ENCODE measurements at regions not wholly inside any gene's neighbourhood (a gene's known extent, or its start where the extent isn't known, plus 50 kb on each side); places are given as distances from the start of the nearest gene placed in this dataset.

DNA sequence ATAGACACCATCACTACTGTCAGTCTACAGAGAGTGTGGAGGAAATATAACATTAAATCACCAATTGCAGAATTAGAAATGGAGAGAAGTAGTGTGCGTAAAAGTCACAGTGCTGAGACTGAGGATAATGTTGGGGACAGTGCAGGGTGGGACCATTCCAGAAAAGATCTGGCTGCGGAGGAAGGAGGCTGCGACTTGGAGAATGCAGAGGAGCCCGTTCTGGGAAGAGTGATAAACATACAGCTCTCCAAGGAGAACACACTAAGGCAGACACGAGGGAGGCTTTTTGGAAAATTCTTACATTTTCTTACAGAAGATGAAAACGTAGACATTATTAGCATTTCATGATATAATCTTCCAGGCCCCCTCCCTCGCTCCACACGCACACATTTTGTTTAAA lies 337.8 kb downstream of the IRS2 start:
- TF ChIP-seq ZNF626 (tag by site-specific recombination; IDR thresholded peaks at IDR 0.05) (no peak), ZNF16 (tag by site-specific recombination; IDR thresholded peaks at IDR 0.05; ENCODE audit: low read depth) (no peak)
- Histone ChIP-seq H3K36me3 (ENCODE audit: control insufficient read depth in 2 of 2, insufficient read depth in 1 of 2, low read length in 2 of 2) (no peaks in the 10 kb centered on the region), H3K4me3 (ENCODE audit: low read depth, low read length) (no peak overlapping the region), H3K4me1 (ENCODE audit: control insufficient read depth, insufficient read depth, low read length) (no peaks in the 10 kb centered on the region), H3K27ac (ENCODE audit: extremely low read depth, low read depth, low read length) (no peak overlapping the region), H3K9me3 (ENCODE audit: control insufficient read depth, insufficient read depth, low read depth, low read length) (no peaks in the 10 kb centered on the region)
- POLR2A ChIA-PET: no interaction called here
- CTCF ChIA-PET: no interaction called here

DNA sequence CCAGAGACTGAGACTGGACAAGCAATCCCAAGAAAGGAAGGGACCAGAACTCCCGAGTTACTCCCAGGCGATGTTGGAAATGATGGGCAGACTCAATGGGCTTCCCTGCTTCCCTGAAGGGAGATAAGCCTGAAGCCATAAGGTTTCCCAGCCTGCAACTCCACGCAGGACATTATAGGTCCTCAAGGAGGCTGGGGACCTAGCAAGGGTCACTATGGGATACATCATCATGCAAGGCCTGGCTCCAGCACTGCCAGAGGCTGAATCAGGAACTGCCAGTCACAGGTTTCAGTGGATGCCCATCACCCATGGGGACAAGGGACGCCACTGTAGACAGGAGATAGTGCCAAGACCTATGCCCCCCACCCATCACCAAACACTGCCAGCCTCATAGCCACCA lies 338.7 kb downstream of the IRS2 start:
- no peak overlapping the region for H3K27ac ChIP-seq (ENCODE audit: extremely low read depth, low read depth, low read length)
- TF ChIP-seq ZNF114 (tag by site-specific recombination; IDR thresholded peaks at IDR 0.05) (no peak), ZNF629 (tag by site-specific recombination; IDR thresholded peaks at IDR 0.05) (no peak), ZNF148 (tag by site-specific recombination; IDR thresholded peaks at IDR 0.05; ENCODE audit: borderline replicate concordance) (no peak), ZNF157 (tag by site-specific recombination; IDR thresholded peaks at IDR 0.05) (no peak), ZNF513 (tag by site-specific recombination; IDR thresholded peaks at IDR 0.05) (no peak), ZNF660 (tag by site-specific recombination; IDR thresholded peaks at IDR 0.05) (no peak), ZNF354C (tag by site-specific recombination; IDR thresholded peaks at IDR 0.05; ENCODE audit: borderline replicate concordance, low read depth) (no peak), ZNF341 (tag by site-specific recombination; IDR thresholded peaks at IDR 0.05; ENCODE audit: low read depth) (no peak), ZNF488 (tag by site-specific recombination; IDR thresholded peaks at IDR 0.05) (no peak), ZNF623 (tag by site-specific recombination; IDR thresholded peaks at IDR 0.05) (no peak), INSM2 (tag by site-specific recombination; IDR thresholded peaks at IDR 0.05) (no peak), BCL11B (tag by site-specific recombination; IDR thresholded peaks at IDR 0.05; ENCODE audit: low read depth) (no peak), ZNF184 (tag by site-specific recombination; IDR thresholded peaks at IDR 0.05) (no peak), ZNF10 (tag by site-specific recombination; IDR thresholded peaks at IDR 0.05) (no peak), GLIS2 (tag by site-specific recombination; IDR thresholded peaks at IDR 0.05) (no peak), ZNF677 (tag by site-specific recombination; IDR thresholded peaks at IDR 0.05) (no peak), ZBTB8A (tag by site-specific recombination; IDR thresholded peaks at IDR 0.05) (no peak)
- TF ChIP-seq, protein P1, sequence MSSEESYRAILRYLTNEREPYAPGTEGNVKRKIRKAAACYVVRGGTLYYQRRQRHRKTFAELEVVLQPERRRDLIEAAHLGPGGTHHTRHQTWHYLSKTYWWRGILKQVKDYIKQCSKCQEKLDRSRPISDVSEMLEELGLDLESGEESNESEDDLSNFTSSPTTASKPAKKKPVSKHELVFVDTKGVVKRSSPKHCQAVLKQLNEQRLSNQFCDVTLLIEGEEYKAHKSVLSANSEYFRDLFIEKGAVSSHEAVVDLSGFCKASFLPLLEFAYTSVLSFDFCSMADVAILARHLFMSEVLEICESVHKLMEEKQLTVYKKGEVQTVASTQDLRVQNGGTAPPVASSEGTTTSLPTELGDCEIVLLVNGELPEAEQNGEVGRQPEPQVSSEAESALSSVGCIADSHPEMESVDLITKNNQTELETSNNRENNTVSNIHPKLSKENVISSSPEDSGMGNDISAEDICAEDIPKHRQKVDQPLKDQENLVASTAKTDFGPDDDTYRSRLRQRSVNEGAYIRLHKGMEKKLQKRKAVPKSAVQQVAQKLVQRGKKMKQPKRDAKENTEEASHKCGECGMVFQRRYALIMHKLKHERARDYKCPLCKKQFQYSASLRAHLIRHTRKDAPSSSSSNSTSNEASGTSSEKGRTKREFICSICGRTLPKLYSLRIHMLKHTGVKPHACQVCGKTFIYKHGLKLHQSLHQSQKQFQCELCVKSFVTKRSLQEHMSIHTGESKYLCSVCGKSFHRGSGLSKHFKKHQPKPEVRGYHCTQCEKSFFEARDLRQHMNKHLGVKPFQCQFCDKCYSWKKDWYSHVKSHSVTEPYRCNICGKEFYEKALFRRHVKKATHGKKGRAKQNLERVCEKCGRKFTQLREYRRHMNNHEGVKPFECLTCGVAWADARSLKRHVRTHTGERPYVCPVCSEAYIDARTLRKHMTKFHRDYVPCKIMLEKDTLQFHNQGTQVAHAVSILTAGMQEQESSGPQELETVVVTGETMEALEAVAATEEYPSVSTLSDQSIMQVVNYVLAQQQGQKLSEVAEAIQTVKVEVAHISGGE (tag by site-specific recombination; conservative IDR thresholded peaks at IDR 0.05; ENCODE audit: low read depth): no peak
- TF ChIP-seq, protein P2, sequence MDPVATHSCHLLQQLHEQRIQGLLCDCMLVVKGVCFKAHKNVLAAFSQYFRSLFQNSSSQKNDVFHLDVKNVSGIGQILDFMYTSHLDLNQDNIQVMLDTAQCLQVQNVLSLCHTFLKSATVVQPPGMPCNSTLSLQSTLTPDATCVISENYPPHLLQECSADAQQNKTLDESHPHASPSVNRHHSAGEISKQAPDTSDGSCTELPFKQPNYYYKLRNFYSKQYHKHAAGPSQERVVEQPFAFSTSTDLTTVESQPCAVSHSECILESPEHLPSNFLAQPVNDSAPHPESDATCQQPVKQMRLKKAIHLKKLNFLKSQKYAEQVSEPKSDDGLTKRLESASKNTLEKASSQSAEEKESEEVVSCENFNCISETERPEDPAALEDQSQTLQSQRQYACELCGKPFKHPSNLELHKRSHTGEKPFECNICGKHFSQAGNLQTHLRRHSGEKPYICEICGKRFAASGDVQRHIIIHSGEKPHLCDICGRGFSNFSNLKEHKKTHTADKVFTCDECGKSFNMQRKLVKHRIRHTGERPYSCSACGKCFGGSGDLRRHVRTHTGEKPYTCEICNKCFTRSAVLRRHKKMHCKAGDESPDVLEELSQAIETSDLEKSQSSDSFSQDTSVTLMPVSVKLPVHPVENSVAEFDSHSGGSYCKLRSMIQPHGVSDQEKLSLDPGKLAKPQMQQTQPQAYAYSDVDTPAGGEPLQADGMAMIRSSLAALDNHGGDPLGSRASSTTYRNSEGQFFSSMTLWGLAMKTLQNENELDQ (tag by site-specific recombination; IDR thresholded peaks at IDR 0.05; ENCODE audit: low read depth): no peak
- H3K9me3 ChIP-seq (ENCODE audit: control insufficient read depth, insufficient read depth, low read depth, low read length): no peaks in the 10 kb centered on the region
- no peaks in the 10 kb centered on the region for H3K4me1 ChIP-seq (ENCODE audit: control insufficient read depth, insufficient read depth, low read length)
- no peak overlapping the region for H3K4me3 ChIP-seq (ENCODE audit: low read depth, low read length)
- H3K36me3 ChIP-seq (ENCODE audit: control insufficient read depth in 2 of 2, insufficient read depth in 1 of 2, low read length in 2 of 2): no peaks in the 10 kb centered on the region
- ChIA-PET POLR2A (no interaction called here), CTCF (no interaction called here)
